A673 (cell line): ENCODE measurements at regions not wholly inside any gene's neighbourhood (a gene's known extent, or its start where the extent isn't known, plus 50 kb on each side); places are given as distances from the start of the nearest gene placed in this dataset.

ENCODE experiments used
- CTCF ChIP-seq: fragments of 300-800, 200-600 bp; sonication (generic); conservative IDR thresholded peaks from 2 replicates; pipeline ENCODE4 v1.5.1; 2017; ENCODE audit warnings: low read depth, mild to moderate bottlenecking, antibody characterized with exemption, low read length, moderate library complexity, mixed read lengths
- EZH2 ChIP-seq: fragments of 200-600 bp; sonication (generic); IDR thresholded peaks from 2 replicates; pipeline ENCODE4 v1.6.1; 2017; ENCODE audit warnings: borderline replicate concordance, low read depth, mild to moderate bottlenecking, mixed read lengths, antibody characterized with exemption, low read length; ENCODE audit not compliant: poor library complexity, severe bottlenecking

- no peak for TF ChIP-seq CTCF
- no peak for TF ChIP-seq EZH2
Measured at GRCh38 chr5:167582886-167583285, 708.6 kb upstream of the WWC1 start.
